ENCODE measurements at regions not wholly inside any gene's neighbourhood (a gene's known extent, or its start where the extent isn't known, plus 50 kb on each side); places are given as distances from the start of the nearest gene placed in this dataset.

DNA sequence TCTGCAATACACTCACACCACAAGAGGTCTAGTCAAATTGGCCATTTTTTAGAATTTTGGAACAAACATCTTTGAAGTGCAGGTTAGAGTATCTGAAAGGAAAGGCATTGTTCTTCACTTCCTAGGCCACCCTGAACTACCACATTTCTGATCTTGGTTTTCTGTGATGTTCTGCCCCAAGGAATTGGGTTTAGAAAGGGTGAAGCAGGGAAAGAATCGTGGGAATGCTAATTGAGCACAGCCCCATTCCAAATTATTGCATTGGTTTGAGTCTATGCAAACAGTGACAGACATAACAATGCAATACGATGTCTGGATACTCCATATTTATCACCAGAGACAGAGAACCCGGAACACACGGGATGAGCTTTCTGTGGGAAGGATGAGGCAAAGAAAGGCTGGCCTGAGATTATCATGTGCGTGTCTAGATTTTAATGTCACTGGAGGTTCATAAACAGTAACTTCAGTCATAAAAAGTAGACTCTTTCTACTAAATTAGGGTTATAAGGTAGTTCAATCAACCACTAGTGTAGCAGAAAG lies 195.3 kb upstream of the BLID start:
- TF ChIP-seq POLR2A (IDR thresholded peaks at IDR 0.05; ENCODE audit: control extremely low read depth in 1 of 2, low read depth in 2 of 2, low read length in 2 of 2) (no peak), POLR2AphosphoS5 (IDR thresholded peaks at IDR 0.05; ENCODE audit: low read depth, low read length) (no peak), EZH2 (IDR thresholded peaks at IDR 0.05; ENCODE audit: low read depth, low read length, severe bottlenecking) (no peak)

Measured in H1 (cell line).